ENCODE measurements at regions not wholly inside any gene's neighbourhood (a gene's known extent, or its start where the extent isn't known, plus 50 kb on each side); places are given as distances from the start of the nearest gene placed in this dataset.

GRCh38 chr2:41027095-41027494 is 575.2 kb upstream of the SLC8A1 start:
- TF ChIP-seq CTCF (conservative IDR thresholded peaks at IDR 0.05 in 1 of 2, IDR thresholded peaks at IDR 0.05 in 1 of 2; ENCODE audit: extremely low read depth in 1 of 2, insufficient read depth in 1 of 2, low read depth in 1 of 2, low read length in 2 of 2) (no peak), EZH2 (IDR thresholded peaks at IDR 0.05; ENCODE audit: borderline replicate concordance, low read length) (no peak)

Measured in mammary epithelial cell (primary cell).